HG03354 (cell line): ENCODE measurements at regions not wholly inside any gene's neighbourhood (a gene's known extent, or its start where the extent isn't known, plus 50 kb on each side); places are given as distances from the start of the nearest gene placed in this dataset.
"Not testable (repeated sequence)": the region's sequence is repeated elsewhere in the genome, so short reads cannot be mapped to it uniquely, and the experiment has no call there.

Experiments
- ATAC-seq: cut with Tn5 transposase; IDR thresholded peaks from one replicate; pipeline ENCODE4 v1.9.1; 2021; ENCODE audit warnings: mild to moderate bottlenecking; ENCODE audit not compliant: unreplicated experiment, poor library complexity, severe bottlenecking

- ATAC-seq = no peak
Measured at GRCh38 chrX:122913134-122913533, 270.9 kb upstream of the GRIA3 start.

- no peak for ATAC-seq
Measured at GRCh38 chrX:122913764-122914163, 270.3 kb upstream of the GRIA3 start.

- ATAC-seq = no peak
Measured at GRCh38 chrX:122914256-122914655, 269.8 kb upstream of the GRIA3 start.

GRCh38 chrX:122934131-122934530 is 249.9 kb upstream of the GRIA3 start:
- no peak for ATAC-seq

- ATAC-seq = no peak
Measured at GRCh38 chrX:122940199-122940598, 243.9 kb upstream of the GRIA3 start.

GRCh38 chrX:122941806-122942205 is 242.3 kb upstream of the GRIA3 start:
- no peak for ATAC-seq

- no peak for ATAC-seq
Measured at GRCh38 chrX:122943918-122944317, 240.2 kb upstream of the GRIA3 start.

- ATAC-seq = no peak
Measured at GRCh38 chrX:122945328-122945727, 238.8 kb upstream of the GRIA3 start.

- no peak for ATAC-seq
Measured at GRCh38 chrX:122972604-122973003, 211.5 kb upstream of the GRIA3 start.

GRCh38 chrX:122982521-122982920 is 201.6 kb upstream of the GRIA3 start:
- ATAC-seq = no peak

- not testable (repeated sequence) for ATAC-seq
Measured at GRCh38 chrX:123002844-123003243, 181.2 kb upstream of the GRIA3 start.

- no peak for ATAC-seq
Measured at GRCh38 chrX:123013141-123013540, 170.9 kb upstream of the GRIA3 start.

- no peak for ATAC-seq
Measured at GRCh38 chrX:123036401-123036800, 147.7 kb upstream of the GRIA3 start.

GRCh38 chrX:123049071-123049625 is 134.9 kb upstream of the GRIA3 start:
- ATAC-seq = no peak

- ATAC-seq = no peak
Measured at GRCh38 chrX:123060986-123061385, 123.1 kb upstream of the GRIA3 start.

GRCh38 chrX:123064053-123064452 is 120.0 kb upstream of the GRIA3 start:
- no peak for ATAC-seq

GRCh38 chrX:123072686-123073385 is 111.2 kb upstream of the GRIA3 start:
- no peak for ATAC-seq

- no peak for ATAC-seq
Measured at GRCh38 chrX:123075947-123076561, 108.0 kb upstream of the GRIA3 start.

GRCh38 chrX:123077631-123078030 is 106.4 kb upstream of the GRIA3 start:
- ATAC-seq = no peak

- ATAC-seq = no peak
Measured at GRCh38 chrX:123080065-123080464, 104.0 kb upstream of the GRIA3 start.

- ATAC-seq = no peak
Measured at GRCh38 chrX:123081776-123082175, 102.3 kb upstream of the GRIA3 start.
